Fibroblast of villous mesenchyme (primary cell): ENCODE measurements at regions not wholly inside any gene's neighbourhood (a gene's known extent, or its start where the extent isn't known, plus 50 kb on each side); places are given as distances from the start of the nearest gene placed in this dataset.

Experiments used
- DNase-seq: peaks from one replicate; pipeline ENCODE4 v3.0.0-alpha.2; 2010; ENCODE audit warnings: low read depth
- H3K4me3 ChIP-seq: 2 replicates; pipeline ENCODE4 v1.5.1; 2011; ENCODE audit warnings: low read depth, mild to moderate bottlenecking, low read length
- TF ChIP-seq, protein P1 (sequence below): IDR thresholded peaks from 2 replicates; pipeline ENCODE4 v1.5.1; 2012; ENCODE audit warnings: low read depth, mild to moderate bottlenecking, low read length; ENCODE audit not compliant: insufficient read depth

DNA sequence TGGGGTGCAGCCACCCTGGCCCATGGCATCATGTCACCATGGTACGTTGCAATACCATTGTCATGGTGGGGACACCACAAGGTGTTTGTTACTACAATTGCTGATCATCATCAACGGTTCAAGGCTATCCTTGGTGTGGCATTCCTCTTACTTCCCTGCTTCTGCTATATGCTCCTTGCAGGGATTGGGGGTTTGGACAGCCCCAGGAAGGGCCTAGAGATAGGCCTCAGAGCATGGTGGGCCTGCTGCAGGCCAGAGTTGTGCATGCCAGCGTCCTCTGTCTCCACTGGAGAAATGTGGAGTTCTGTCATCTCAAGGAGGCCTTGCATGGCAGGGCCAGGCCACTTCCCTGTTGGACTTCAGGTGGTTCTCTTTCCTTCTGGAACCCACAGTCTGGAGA is 234.6 kb upstream of the MKI67 start:
- no peak overlapping the region for H3K4me3 ChIP-seq
- TF ChIP-seq, protein P1, sequence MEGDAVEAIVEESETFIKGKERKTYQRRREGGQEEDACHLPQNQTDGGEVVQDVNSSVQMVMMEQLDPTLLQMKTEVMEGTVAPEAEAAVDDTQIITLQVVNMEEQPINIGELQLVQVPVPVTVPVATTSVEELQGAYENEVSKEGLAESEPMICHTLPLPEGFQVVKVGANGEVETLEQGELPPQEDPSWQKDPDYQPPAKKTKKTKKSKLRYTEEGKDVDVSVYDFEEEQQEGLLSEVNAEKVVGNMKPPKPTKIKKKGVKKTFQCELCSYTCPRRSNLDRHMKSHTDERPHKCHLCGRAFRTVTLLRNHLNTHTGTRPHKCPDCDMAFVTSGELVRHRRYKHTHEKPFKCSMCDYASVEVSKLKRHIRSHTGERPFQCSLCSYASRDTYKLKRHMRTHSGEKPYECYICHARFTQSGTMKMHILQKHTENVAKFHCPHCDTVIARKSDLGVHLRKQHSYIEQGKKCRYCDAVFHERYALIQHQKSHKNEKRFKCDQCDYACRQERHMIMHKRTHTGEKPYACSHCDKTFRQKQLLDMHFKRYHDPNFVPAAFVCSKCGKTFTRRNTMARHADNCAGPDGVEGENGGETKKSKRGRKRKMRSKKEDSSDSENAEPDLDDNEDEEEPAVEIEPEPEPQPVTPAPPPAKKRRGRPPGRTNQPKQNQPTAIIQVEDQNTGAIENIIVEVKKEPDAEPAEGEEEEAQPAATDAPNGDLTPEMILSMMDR, result no peak
- DNase-seq, result no peak

DNA sequence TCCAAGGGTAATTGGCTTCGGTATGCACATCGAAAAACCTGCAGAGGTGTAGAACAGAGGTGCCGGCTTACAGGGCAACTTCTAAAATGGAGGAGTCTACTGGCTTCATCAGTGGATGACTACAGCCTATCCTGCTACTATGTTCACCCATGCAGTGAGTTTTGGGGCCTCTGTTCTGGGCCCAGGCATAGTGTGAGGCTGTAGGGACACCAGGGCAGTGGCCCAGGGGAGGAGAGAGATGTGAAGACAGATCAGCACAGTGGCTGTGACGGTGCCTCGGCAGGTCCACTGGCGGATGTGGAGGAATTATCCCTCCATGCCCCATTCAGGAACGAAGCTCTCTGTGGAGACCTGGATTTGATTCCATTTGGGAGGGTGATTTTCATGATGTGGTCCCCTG is 235.3 kb upstream of the MKI67 start:
- TF ChIP-seq, protein P1, result no peak
- no peak for DNase-seq
- H3K4me3 ChIP-seq, result no peak overlapping the region

DNA sequence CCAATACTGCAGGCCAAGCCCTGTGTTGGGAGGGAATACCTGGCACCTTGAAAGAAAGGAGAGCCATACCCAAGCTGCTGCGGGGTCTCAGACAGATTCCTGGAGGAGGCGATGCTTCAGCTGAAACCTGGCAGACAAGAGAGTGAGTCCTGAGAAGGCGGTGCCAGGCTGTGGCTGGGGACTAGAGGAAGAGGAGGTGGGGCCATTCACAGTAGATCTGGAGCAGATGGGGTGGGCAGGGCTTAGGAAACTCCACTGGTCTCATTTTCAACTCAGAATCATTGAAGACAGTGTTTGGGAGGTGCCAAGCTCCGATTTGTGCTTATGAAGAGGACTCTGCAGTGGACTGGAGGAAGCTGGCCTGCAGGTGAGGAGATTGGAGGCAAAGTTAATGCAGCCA is 236.3 kb upstream of the MKI67 start:
- no peak overlapping the region for H3K4me3 ChIP-seq
- TF ChIP-seq, protein P1, result no peak
- DNase-seq, result no peak

DNA sequence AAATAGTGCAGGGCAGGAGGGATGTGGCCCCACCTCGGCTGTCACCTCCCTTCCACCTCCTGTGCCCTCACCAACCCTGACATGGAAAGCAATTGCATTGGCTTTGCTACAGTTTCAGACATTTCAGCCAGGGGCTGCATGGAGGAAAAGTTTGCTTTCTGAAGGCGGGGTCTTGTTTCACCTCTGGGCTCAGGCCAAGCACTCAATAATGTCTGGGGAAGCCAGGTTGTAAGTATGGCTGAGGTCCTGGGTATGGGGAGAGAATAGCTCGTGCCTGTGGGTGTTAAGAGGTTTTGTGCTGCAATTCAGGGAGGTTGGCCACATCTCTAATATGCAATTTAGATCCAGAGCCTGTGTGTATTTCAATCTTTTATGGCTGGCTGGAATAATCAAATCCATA is 238.4 kb upstream of the MKI67 start:
- TF ChIP-seq, protein P1, result no peak
- DNase-seq, result no peak
- H3K4me3 ChIP-seq, result no peak overlapping the region

DNA sequence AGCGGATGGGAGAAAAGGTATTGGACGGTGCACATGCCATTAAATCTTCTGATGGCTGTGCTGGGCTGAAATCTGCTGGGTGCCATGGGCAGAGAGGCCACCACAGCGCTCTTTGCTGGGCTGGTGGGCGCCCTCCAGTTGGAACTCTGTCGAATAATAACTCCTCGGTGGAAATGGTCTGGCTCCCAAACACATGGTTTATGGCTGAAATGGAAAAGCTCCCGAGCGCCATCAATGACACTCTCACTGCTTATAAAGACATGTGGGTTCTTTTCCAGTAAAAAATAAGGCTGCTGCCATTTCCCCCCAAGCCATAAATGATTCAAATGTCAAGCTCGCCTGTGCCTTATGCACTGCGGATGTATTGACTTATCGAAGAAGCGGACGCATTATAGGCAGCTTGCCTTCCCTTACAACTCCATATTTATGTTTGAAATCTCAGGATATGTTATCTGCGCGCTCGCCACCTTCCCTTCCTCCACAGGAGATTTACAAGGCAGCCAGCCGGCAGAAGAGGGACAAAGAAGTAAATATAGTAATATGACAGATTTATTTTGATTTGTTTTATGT is 239.0 kb upstream of the MKI67 start:
- H3K4me3 ChIP-seq, result no peak overlapping the region
- TF ChIP-seq, protein P1, result no peak
- no peak for DNase-seq

DNA sequence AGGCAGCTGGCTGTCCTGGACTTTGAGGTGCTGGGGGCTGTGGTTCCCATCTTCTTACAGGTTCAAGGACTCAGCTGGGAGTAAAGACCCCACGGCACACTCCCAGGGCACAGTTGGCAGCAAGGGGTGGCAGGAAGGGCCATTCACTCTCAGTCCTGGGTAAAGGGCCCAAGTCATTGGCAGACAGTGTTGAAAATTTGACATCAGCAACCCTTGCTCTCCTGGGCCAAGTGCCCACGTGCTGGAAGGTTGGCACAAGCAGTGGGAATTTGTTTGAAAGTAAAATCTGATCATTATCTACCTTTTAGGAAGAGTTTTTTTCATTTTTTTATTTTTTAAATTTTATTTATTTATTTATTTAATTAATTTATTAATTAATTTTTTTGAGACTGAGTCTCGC is 241.6 kb upstream of the MKI67 start:
- TF ChIP-seq, protein P1, result no peak
- H3K4me3 ChIP-seq, result no peak overlapping the region
- no peak for DNase-seq

DNA sequence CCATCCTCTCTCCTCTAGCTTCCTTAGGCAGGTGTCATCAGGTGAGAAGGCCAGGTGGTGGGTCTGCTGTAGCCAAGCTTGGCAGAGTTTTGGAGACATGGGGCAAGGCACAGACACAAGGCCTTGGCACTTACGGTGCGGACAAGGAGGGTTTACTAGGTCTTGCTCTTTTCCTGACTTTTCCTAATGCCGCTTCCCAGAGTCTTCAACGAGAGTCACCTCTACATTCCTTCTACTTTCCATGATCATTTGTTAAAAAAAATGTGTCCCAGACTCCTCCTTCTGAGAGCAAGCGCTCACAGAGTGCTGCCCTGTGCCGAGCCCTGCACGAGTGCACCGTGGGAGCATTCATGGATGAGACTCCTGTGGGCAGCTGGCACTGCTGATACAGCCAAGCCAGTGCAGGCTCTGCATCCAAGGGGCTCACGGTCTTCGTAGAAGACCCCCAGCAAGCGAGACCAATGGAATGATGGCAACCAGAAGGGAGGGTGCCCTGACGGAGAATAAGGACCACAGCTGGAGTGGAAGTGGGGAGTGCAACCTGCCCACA is 243.0 kb upstream of the MKI67 start:
- no peak for DNase-seq
- H3K4me3 ChIP-seq, result no peak overlapping the region
- TF ChIP-seq, protein P1, result no peak
